GM10266 (cell line): ENCODE measurements at regions not wholly inside any gene's neighbourhood (a gene's known extent, or its start where the extent isn't known, plus 50 kb on each side); places are given as distances from the start of the nearest gene placed in this dataset.

Source experiments
- DNase-seq: peaks from one replicate; pipeline ENCODE4 v3.0.0; 2012; ENCODE audit errors: extremely low spot score
- CTCF ChIP-seq: IDR thresholded peaks from 2 replicates; pipeline ENCODE4 v1.5.1; 2012; ENCODE audit warnings: mild to moderate bottlenecking, low read depth; ENCODE audit not compliant: control insufficient read depth, insufficient read depth; ENCODE audit errors: missing control alignments

- no peak for TF ChIP-seq CTCF
These were observed 787.3 kb upstream of the WWC1 start for GRCh38 chr5:167503926-167504720.

GRCh38 chr5:167507463-167508233, 783.8 kb upstream of the WWC1 start:
- TF ChIP-seq CTCF: no peak

More at GRCh38 chr5:167503926-167504720, 787.3 kb upstream of the WWC1 start:
- no peak for DNase-seq

GRCh38 chr5:167509076-167509475, 782.4 kb upstream of the WWC1 start:
- DNase-seq: no peak
- no peak for TF ChIP-seq CTCF

More at GRCh38 chr5:167507463-167508233, 783.8 kb upstream of the WWC1 start:
- no peak for DNase-seq

GRCh38 chr5:167511276-167511675, 780.2 kb upstream of the WWC1 start:
- DNase-seq: no peak
- TF ChIP-seq CTCF: no peak

- no peak for TF ChIP-seq CTCF
- no peak for DNase-seq
These were observed 779.3 kb upstream of the WWC1 start for GRCh38 chr5:167512111-167512510.

- TF ChIP-seq CTCF: no peak
- no peak for DNase-seq
These were observed 778.1 kb upstream of the WWC1 start for GRCh38 chr5:167513381-167513780.

GRCh38 chr5:167514461-167514860, 777.0 kb upstream of the WWC1 start:
- TF ChIP-seq CTCF: no peak
- no peak for DNase-seq
